Endometrium (tissue), 2 donors: ENCODE measurements at regions not wholly inside any gene's neighbourhood (a gene's known extent, or its start where the extent isn't known, plus 50 kb on each side); places are given as distances from the start of the nearest gene placed in this dataset.

Experiments used
- FAIRE-seq: peaks from 2 replicates; lab custom pipeline; 2012; peaks lifted over from hg19 to GRCh38; lab: Jason Lieb, UNC
- donor health status: control.
- donor health status: control.

- FAIRE-seq = no peak
Measured at GRCh38 chr7:38070718-38071117, 107.3 kb upstream of the STARD3NL start.

GRCh38 chr7:38086857-38087256, 91.2 kb upstream of the STARD3NL start:
- FAIRE-seq = peak; percentile 39

GRCh38 chr7:38102507-38102906, 75.5 kb upstream of the STARD3NL start:
- peak; percentile 85 for FAIRE-seq

GRCh38 chr7:38105874-38106483, 72.1 kb upstream of the STARD3NL start:
- peak; percentile 87 for FAIRE-seq

- peak; percentile 31 for FAIRE-seq
Measured at GRCh38 chr7:38107486-38107893, 70.6 kb upstream of the STARD3NL start.

GRCh38 chr7:38112075-38112474, 66.0 kb upstream of the STARD3NL start:
- no peak for FAIRE-seq

- no peak for FAIRE-seq
Measured at GRCh38 chr7:38120076-38120475, 58.0 kb upstream of the STARD3NL start.

- peak; percentile 95 for FAIRE-seq
Measured at GRCh38 chr7:38122501-38122900, 55.5 kb upstream of the STARD3NL start.

- no peak for FAIRE-seq
Measured at GRCh38 chr7:38123494-38123893, 54.6 kb upstream of the STARD3NL start.

- no peak for FAIRE-seq
Measured at GRCh38 chr7:38127216-38128207, 50.5 kb upstream of the STARD3NL start.
